Astrocyte (in vitro differentiated cells and primary cell): ENCODE measurements at regions not wholly inside any gene's neighbourhood (a gene's known extent, or its start where the extent isn't known, plus 50 kb on each side); places are given as distances from the start of the nearest gene placed in this dataset.

Experiments used
- EZH2 ChIP-seq: IDR thresholded peaks from 2 replicates; pipeline ENCODE4 v1.6.1; 2012; ENCODE audit warnings: mild to moderate bottlenecking, low read length, inconsistent platforms; ENCODE audit not compliant: insufficient read depth
- TF ChIP-seq, protein P1 (sequence below): IDR thresholded peaks from 2 replicates; pipeline ENCODE4 v1.5.1; 2011; ENCODE audit warnings: low read depth, mild to moderate bottlenecking, inconsistent platforms, low read length, moderate library complexity; ENCODE audit not compliant: insufficient read depth

DNA sequence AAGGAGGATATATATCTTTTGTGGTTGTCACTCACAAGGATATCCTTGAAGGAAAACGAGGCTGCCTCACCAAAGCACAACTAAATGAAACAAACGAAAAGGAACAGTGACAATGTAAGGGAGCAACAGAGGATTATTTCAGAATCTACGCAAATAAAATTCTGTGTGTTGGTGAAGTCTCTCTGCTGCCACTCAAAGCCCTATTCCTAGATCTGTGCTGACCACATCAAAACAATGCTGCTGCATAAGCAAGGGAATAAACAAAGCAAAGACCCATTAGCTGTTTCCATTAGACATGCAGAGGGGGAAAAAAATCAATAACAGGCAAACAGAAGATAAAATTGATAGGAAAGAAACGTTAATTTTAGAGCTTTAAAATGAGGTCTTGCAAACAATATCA, 204.4 kb downstream of the MZT1 start:
- TF ChIP-seq, protein P1, sequence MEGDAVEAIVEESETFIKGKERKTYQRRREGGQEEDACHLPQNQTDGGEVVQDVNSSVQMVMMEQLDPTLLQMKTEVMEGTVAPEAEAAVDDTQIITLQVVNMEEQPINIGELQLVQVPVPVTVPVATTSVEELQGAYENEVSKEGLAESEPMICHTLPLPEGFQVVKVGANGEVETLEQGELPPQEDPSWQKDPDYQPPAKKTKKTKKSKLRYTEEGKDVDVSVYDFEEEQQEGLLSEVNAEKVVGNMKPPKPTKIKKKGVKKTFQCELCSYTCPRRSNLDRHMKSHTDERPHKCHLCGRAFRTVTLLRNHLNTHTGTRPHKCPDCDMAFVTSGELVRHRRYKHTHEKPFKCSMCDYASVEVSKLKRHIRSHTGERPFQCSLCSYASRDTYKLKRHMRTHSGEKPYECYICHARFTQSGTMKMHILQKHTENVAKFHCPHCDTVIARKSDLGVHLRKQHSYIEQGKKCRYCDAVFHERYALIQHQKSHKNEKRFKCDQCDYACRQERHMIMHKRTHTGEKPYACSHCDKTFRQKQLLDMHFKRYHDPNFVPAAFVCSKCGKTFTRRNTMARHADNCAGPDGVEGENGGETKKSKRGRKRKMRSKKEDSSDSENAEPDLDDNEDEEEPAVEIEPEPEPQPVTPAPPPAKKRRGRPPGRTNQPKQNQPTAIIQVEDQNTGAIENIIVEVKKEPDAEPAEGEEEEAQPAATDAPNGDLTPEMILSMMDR: no peak
- no peak for TF ChIP-seq EZH2
